ENCODE measurements at regions not wholly inside any gene's neighbourhood (a gene's known extent, or its start where the extent isn't known, plus 50 kb on each side); places are given as distances from the start of the nearest gene placed in this dataset.

- TF ChIP-seq CTCF (conservative IDR thresholded peaks at IDR 0.05; ENCODE audit: low read length) (no peak), EZH2phosphoT487 (IDR thresholded peaks at IDR 0.05; ENCODE audit: borderline replicate concordance) (no peak)
Measured at GRCh38 chr1:177705839-177706238, 264.0 kb downstream of the SEC16B start.
